GM12878 (cell line): ENCODE measurements at regions not wholly inside any gene's neighbourhood (a gene's known extent, or its start where the extent isn't known, plus 50 kb on each side); places are given as distances from the start of the nearest gene placed in this dataset.

Source experiments
- ATAC-seq: fragments of 200-7000 bp; cut with Tn5 transposase; 3 replicates; pipeline ENCODE4 v1.9.1; 2020; ENCODE audit warnings: mild to moderate bottlenecking, moderate library complexity
- BruUV-seq: library from RNA; stranded (reverse); fragments of 400-500 nt; replicated peaks from 2 replicates; lab custom pipeline; 2021; lab: Mats Ljungman, UMichigan
- CTCF ChIA-PET: fragments of 300-600 bp; sonication (Branson Sonifier 250); formaldehyde crosslinking; extraction: SDS; loops from one replicate; lab custom pipeline; 2021; ENCODE audit warnings: inconsistent platforms; lab: Yijun Ruan, JAX
- POLR2A ChIA-PET: fragments of 350-600 bp; formaldehyde crosslinking; extraction: SDS; loops from one replicate; lab custom pipeline; 2021; ENCODE audit warnings: inconsistent platforms; lab: Charles Lee
- RAD21 ChIA-PET: fragments of 300-600 bp; sonication (Branson Sonifier 250); formaldehyde crosslinking; loops from one replicate; lab custom pipeline; 2023; ENCODE audit warnings: antibody characterized with exemption; ENCODE audit not compliant: unreplicated experiment; lab: Charles Lee
- SMC1A ChIA-PET: fragments of 300-600 bp; sonication (Branson Sonifier 250); formaldehyde crosslinking; loops from one replicate; lab custom pipeline; 2023; ENCODE audit not compliant: unreplicated experiment, uncharacterized antibody; lab: Charles Lee
- DNase-seq: peaks from one replicate; pipeline ENCODE4 v3.0.0-alpha.2; 2011; ENCODE audit warnings: low read depth, low spot score
- FAIRE-seq: peaks from 3 replicates; lab custom pipeline; 2011; peaks lifted over from hg19 to GRCh38; lab: Jason Lieb, UNC
- H2AFZ ChIP-seq: 2 replicates; pipeline ENCODE4 v1.6.0; 2011; ENCODE audit warnings: low read depth, low read length, control low read depth; ENCODE audit not compliant: control insufficient read depth
- H3K27ac ChIP-seq: 2 replicates; pipeline ENCODE4 v1.5.1; 2011; ENCODE audit warnings: control low read depth; ENCODE audit not compliant: control insufficient read depth, insufficient read depth
- H3K27me3 ChIP-seq, 2 experiments: replicated peaks in 1 of 2; 2 replicates each; pipeline versions ENCODE4 v1.6.0 to v1.6.1; 2011; ENCODE audit warnings: low read length in 1 of 2; ENCODE audit not compliant: control insufficient read depth in 2 of 2, insufficient read depth in 2 of 2
- H3K36me3 ChIP-seq, 2 experiments: 2 replicates each; pipeline ENCODE4 v1.5.1; 2011; ENCODE audit warnings: low read length in 1 of 2; ENCODE audit not compliant: control insufficient read depth in 2 of 2, insufficient read depth in 2 of 2
- H3K4me1 ChIP-seq: 2 replicates; pipeline ENCODE4 v1.6.1; 2011; ENCODE audit warnings: mild to moderate bottlenecking, low read length, moderate library complexity, mixed read lengths; ENCODE audit not compliant: control insufficient read depth, insufficient read depth
- H3K4me2 ChIP-seq: 2 replicates; pipeline ENCODE4 v1.6.0; 2011; ENCODE audit warnings: control low read depth; ENCODE audit not compliant: control insufficient read depth, insufficient read depth
- H3K4me3 ChIP-seq: fragments of 200-600 bp; sonication (generic); 2 replicates; pipeline ENCODE4 v1.5.1; 2016
- H3K79me2 ChIP-seq: 2 replicates; pipeline ENCODE4 v1.6.0; 2011; ENCODE audit warnings: low read length; ENCODE audit not compliant: control insufficient read depth, insufficient read depth
- H3K9ac ChIP-seq: 2 replicates; pipeline ENCODE4 v1.8.0; 2011; ENCODE audit warnings: low read length, control low read depth, mixed read lengths; ENCODE audit not compliant: control insufficient read depth, insufficient read depth
- H3K9me3 ChIP-seq: replicated peaks from 3 replicates; pipeline ENCODE4 v1.5.1; 2011; ENCODE audit warnings: mild to moderate bottlenecking, low read length; ENCODE audit not compliant: control insufficient read depth, insufficient read depth
- H4K20me1 ChIP-seq: 2 replicates; pipeline ENCODE4 v1.6.0; 2011; ENCODE audit not compliant: control insufficient read depth, insufficient read depth
- BCL11A ChIP-seq: IDR thresholded peaks from 2 replicates; pipeline ENCODE4 v1.6.1; 2011; ENCODE audit warnings: low read depth, low read length
- CBX3 ChIP-seq: fragments of 200-600 bp; sonication (generic); IDR thresholded peaks from 2 replicates; pipeline ENCODE4 v1.6.1; 2016; ENCODE audit warnings: low read depth, borderline replicate concordance
- ETV6 ChIP-seq, 2 experiments: fragments of 450-650 bp in 1 of 2; IDR thresholded peaks in 1 of 2; conservative IDR thresholded peaks in 1 of 2; 2 replicates each; pipeline ENCODE4 v1.6.1; 2014; ENCODE audit warnings: antibody characterized with exemption in 1 of 2, borderline replicate concordance in 1 of 2, low read depth in 1 of 2, mild to moderate bottlenecking in 1 of 2, moderate library complexity in 1 of 2
- FOXK2 ChIP-seq: fragments of 450-650 bp; IDR thresholded peaks from 2 replicates; pipeline ENCODE4 v1.6.1; 2017; ENCODE audit warnings: mild to moderate bottlenecking, moderate library complexity
- IRF5 ChIP-seq: fragments of 450-650 bp; IDR thresholded peaks from 2 replicates; pipeline ENCODE4 v1.6.1; 2017; ENCODE audit warnings: borderline replicate concordance
- POLR2AphosphoS2 ChIP-seq: IDR thresholded peaks from 2 replicates; pipeline ENCODE4 v1.6.1; 2011; ENCODE audit warnings: low read depth, mild to moderate bottlenecking, low read length, improper control_type of control experiment, moderate library complexity
- SMC3 ChIP-seq: IDR thresholded peaks from 2 replicates; pipeline ENCODE4 v1.6.1; 2011; ENCODE audit warnings: low read length, improper control_type of control experiment, borderline replicate concordance
- STAT3 ChIP-seq: IDR thresholded peaks from 2 replicates; pipeline ENCODE4 v1.6.1; 2011; ENCODE audit warnings: low read depth, low read length, improper control_type of control experiment
- TCF12 ChIP-seq: IDR thresholded peaks from 2 replicates; pipeline ENCODE4 v1.6.1; 2011; ENCODE audit warnings: low read depth, mild to moderate bottlenecking, low read length
- YBX1 ChIP-seq: fragments of 450-650 bp; IDR thresholded peaks from 2 replicates; pipeline ENCODE4 v1.6.1; 2016; ENCODE audit warnings: antibody characterized with exemption
- WGBS: methylation state at CpG from one replicate; pipeline ENCODE4 v1.1.6; 2016; ENCODE audit warnings: low lambda C conversion rate; ENCODE audit not compliant: insufficient replicate concordance, insufficient coverage; ENCODE audit errors: missing lambda C conversion rate; 5-methylcytosine and 5-hydroxymethylcytosine counted together
- in situ Hi-C: fragments of 300-500 bp; cut with MboI; formaldehyde crosslinking; loops from 9 replicates; pipeline ENCODE4 v1.14.3; 2018; ENCODE audit warnings: mixed read lengths
- intact Hi-C: fragments of 100-400 bp; cut with micrococcal nuclease; formaldehyde crosslinking; loops from one replicate; pipeline ENCODE4 v1.14.2; 2022; ENCODE audit not compliant: unreplicated experiment

GRCh38 chr10:78335691-78336401 lies 302.2 kb downstream of the RPS24 start:
- ChIA-PET SMC1A (interaction anchor here (0.6 to 1.1 kb wide), 2 partner anchors 12 to 29 kb away, joined by 3 to 4 read pairs; no protein-coding TSS in a partner anchor), RAD21 (no interaction called here), POLR2A (no interaction called here), CTCF (no interaction called here)
- no peak overlapping the region for H3K27ac ChIP-seq
- WGBS = 11% methylated on average over 5 of the region's 5 CpGs
- no peak overlapping the region for H2AFZ ChIP-seq
- no peaks in the 10 kb centered on the region for H3K36me3 ChIP-seq
- no TSS peak for BruUV-seq
- no peak overlapping the region for H3K9ac ChIP-seq
- no peak for FAIRE-seq
- intact Hi-C loops (no loop called here), in situ Hi-C loops (no loop called here)
- H3K9me3 ChIP-seq = no peaks in the 10 kb centered on the region
- H3K4me3 ChIP-seq = no peak overlapping the region
- H3K4me2 ChIP-seq = no peak overlapping the region
- no peaks in the 10 kb centered on the region for H3K4me1 ChIP-seq
- TF ChIP-seq FOXK2 (no peak), YBX1 (no peak), CBX3 (no peak), BCL11A (no peak), ETV6 (conservative IDR thresholded peaks at IDR 0.05 in 1 of 2, IDR thresholded peaks at IDR 0.05 in 1 of 2; ENCODE audit: borderline replicate concordance in 1 of 2, low read depth in 1 of 2) (no peak), STAT3 (no peak), SMC3 (no peak), POLR2AphosphoS2 (no peak), IRF5 (no peak), TCF12 (no peak)
- DNase-seq = no peak
- H3K79me2 ChIP-seq = no peaks in the 10 kb centered on the region
- H3K27me3 ChIP-seq = no peaks in the 10 kb centered on the region; a peak in 4 of 4 replicates
- no peak for ATAC-seq
- no peaks in the 10 kb centered on the region for H4K20me1 ChIP-seq
